SK-N-DZ (cell line): ENCODE measurements at regions not wholly inside any gene's neighbourhood (a gene's known extent, or its start where the extent isn't known, plus 50 kb on each side); places are given as distances from the start of the nearest gene placed in this dataset.
A peak's percentile ranks its signal among the peaks of the same experiment; 100 is the strongest.
"Not testable (repeated sequence)": the region's sequence is repeated elsewhere in the genome, so short reads cannot be mapped to it uniquely, and the experiment has no call there.

ENCODE experiments used
- DNase-seq: peaks from one replicate; pipeline ENCODE4 v3.0.0-alpha.2; 2015; ENCODE audit warnings: low spot score

- no peak for DNase-seq
Observed at GRCh38 chr7:114084002-114084471, 165.2 kb upstream of the PPP1R3A start.

GRCh38 chr7:114083166-114084001, 164.6 kb upstream of the PPP1R3A start:
- DNase-seq = no peak

- DNase-seq = no peak
Observed at GRCh38 chr7:114082642-114083165, 163.9 kb upstream of the PPP1R3A start.

- DNase-seq = peak; percentile 43
Observed at GRCh38 chr7:114081606-114082425, 163.0 kb upstream of the PPP1R3A start.

- not testable (repeated sequence) for DNase-seq
Observed at GRCh38 chr7:114077158-114077524, 158.3 kb upstream of the PPP1R3A start.

- DNase-seq = not testable (repeated sequence)
Observed at GRCh38 chr7:114076392-114077157, 157.8 kb upstream of the PPP1R3A start.

- DNase-seq = no peak
Observed at GRCh38 chr7:114073701-114074100, 154.9 kb upstream of the PPP1R3A start.

- no peak for DNase-seq
Observed at GRCh38 chr7:114070246-114070645, 151.4 kb upstream of the PPP1R3A start.

GRCh38 chr7:114062810-114063209, 144.0 kb upstream of the PPP1R3A start:
- no peak for DNase-seq

GRCh38 chr7:114051871-114052331, 133.1 kb upstream of the PPP1R3A start:
- DNase-seq = no peak

- no peak for DNase-seq
Observed at GRCh38 chr7:114050571-114050970, 131.8 kb upstream of the PPP1R3A start.

- no peak for DNase-seq
Observed at GRCh38 chr7:114048386-114049235, 129.8 kb upstream of the PPP1R3A start.

- DNase-seq = no peak
Observed at GRCh38 chr7:114047889-114048288, 129.1 kb upstream of the PPP1R3A start.

- no peak for DNase-seq
Observed at GRCh38 chr7:114033475-114033874, 114.7 kb upstream of the PPP1R3A start.

GRCh38 chr7:114026486-114027089, 107.8 kb upstream of the PPP1R3A start:
- DNase-seq = peak; percentile 52

GRCh38 chr7:114021135-114021534, 102.3 kb upstream of the PPP1R3A start:
- DNase-seq = no peak

- DNase-seq = no peak
Observed at GRCh38 chr7:114008696-114009095, 89.9 kb upstream of the PPP1R3A start.

- DNase-seq = no peak
Observed at GRCh38 chr7:114007386-114007785, 88.6 kb upstream of the PPP1R3A start.

- DNase-seq = no peak
Observed at GRCh38 chr7:113998934-113999333, 80.1 kb upstream of the PPP1R3A start.

- no peak for DNase-seq
Observed at GRCh38 chr7:113996405-113996804, 77.6 kb upstream of the PPP1R3A start.
